Naive thymus-derived CD8-positive, alpha-beta T cell (primary cell): ENCODE measurements at regions not wholly inside any gene's neighbourhood (a gene's known extent, or its start where the extent isn't known, plus 50 kb on each side); places are given as distances from the start of the nearest gene placed in this dataset.
A peak's percentile ranks its signal among the peaks of the same experiment; 100 is the strongest.

ENCODE experiments used
- ATAC-seq, 2 donors: fragments of 150-1000 bp; cut with Tn5 transposase in 1 of 2; sonication (Bioruptor Pico), chemical (Tn5 transposase) in 1 of 2; 1 replicate in 1 of 2; 2 replicates in 1 of 2; pipeline ENCODE4 v1.10.0; 2021; ENCODE audit warnings: mild to moderate bottlenecking in 2 of 2, moderate library complexity in 2 of 2
- POLR2A ChIA-PET: fragments of 350-600 bp; sonication (Branson Sonifier 250); formaldehyde crosslinking; loops from one replicate; lab custom pipeline; 2021; ENCODE audit warnings: antibody characterized with exemption; lab: Charles Lee
- DNase-seq, 10 donors: peaks; one replicate each; pipeline versions ENCODE4 v3.0.0 to v3.0.0-alpha.2; 2020 to 2022
- H3K27ac Mint-ChIP-seq, 10 donors: one replicate each; pipeline ENCODE4 v1.8.0; 2020 to 2022; ENCODE audit warnings: mild to moderate bottlenecking in 10 of 10, mixed read lengths in 10 of 10, moderate library complexity in 4 of 10, inconsistent platforms in 1 of 10
- H3K27me3 Mint-ChIP-seq, 5 donors: one replicate each; pipeline ENCODE4 v1.8.0; 2021 to 2022; ENCODE audit warnings: mixed read lengths in 5 of 5
- H3K36me3 Mint-ChIP-seq, 3 donors: one replicate each; pipeline ENCODE4 v1.8.0; 2020 to 2022; ENCODE audit warnings: mixed read lengths in 3 of 3, mild to moderate bottlenecking in 2 of 3, inconsistent platforms in 1 of 3
- H3K4me1 Mint-ChIP-seq, 4 donors: one replicate each; pipeline ENCODE4 v1.8.0; 2021 to 2022; ENCODE audit warnings: mixed read lengths in 4 of 4
- H3K4me3 Mint-ChIP-seq, 10 donors: one replicate each; pipeline ENCODE4 v1.8.0; 2020 to 2022; ENCODE audit warnings: mild to moderate bottlenecking in 10 of 10, mixed read lengths in 10 of 10, moderate library complexity in 6 of 10, inconsistent platforms in 1 of 10
- H3K9me3 Mint-ChIP-seq, 9 donors: one replicate each; pipeline ENCODE4 v1.8.0; 2020 to 2022; ENCODE audit warnings: mixed read lengths in 9 of 9, mild to moderate bottlenecking in 3 of 9, inconsistent platforms in 1 of 9, moderate library complexity in 1 of 9

DNA sequence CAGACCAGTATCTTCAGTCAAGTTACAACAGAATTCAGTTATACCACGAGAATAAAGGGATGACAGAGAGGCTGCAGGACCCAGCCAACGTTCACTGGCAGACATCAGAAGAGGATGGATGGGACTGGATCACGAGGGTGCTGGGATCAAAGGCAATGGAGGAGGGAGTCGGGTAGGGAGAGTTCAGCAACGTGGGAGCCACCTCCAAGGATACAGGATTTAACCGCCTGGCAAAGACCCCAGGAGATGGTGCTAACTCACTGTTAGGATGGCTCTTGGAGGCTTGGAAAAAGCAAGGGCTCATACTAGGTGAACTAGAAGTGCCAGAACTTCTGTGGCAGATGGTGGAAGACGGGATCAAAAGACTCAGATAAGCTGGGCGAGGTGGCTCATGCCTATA, 99.1 kb upstream of the DISP3 start:
- Mint-ChIP-seq H3K4me3 (no peak overlapping the region), H3K27ac (no peak overlapping the region), H3K4me1 (peaks cover 15 to 28% (median 23%) of the 10 kb centered on the region in 4 donors), H3K9me3 (peaks cover 0 to 6% (median 0%) of the 10 kb centered on the region in 9 donors), H3K27me3 (no peaks in the 10 kb centered on the region), H3K36me3 (peaks cover 0 to 5% (median 0%) of the 10 kb centered on the region in 3 donors)
- DNase-seq (no peak), ATAC-seq (no peak)
- POLR2A ChIA-PET, result no interaction called here

DNA sequence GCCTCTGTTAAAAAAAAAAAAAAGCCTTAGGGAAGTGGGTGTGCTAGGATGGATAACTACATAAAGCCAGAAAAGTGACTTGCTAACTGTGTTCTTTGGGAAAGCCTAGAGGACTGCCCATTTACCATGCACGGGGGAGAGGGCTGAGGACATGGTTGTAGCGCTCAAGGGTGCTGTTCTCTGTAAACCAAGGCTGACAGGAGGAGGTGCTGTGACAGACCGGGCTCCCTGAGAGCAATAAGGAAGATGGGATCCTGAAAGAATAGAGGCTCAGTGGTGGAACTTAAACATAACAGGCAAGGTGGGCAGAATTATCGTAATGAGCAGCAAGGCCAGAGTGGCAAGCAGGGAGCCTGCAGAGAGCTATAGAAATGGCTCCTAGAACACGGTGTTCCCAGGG, 98.5 kb upstream of the DISP3 start:
- no peak for ATAC-seq
- Mint-ChIP-seq H3K9me3 (peaks cover 0 to 6% (median 0%) of the 10 kb centered on the region in 9 donors), H3K27ac (peak overlapping the region in 2 of 10 donors; percentile 22 to 86), H3K36me3 (peaks cover 0 to 5% (median 0%) of the 10 kb centered on the region in 3 donors), H3K4me3 (no peak overlapping the region), H3K4me1 (peaks cover 16 to 24% (median 23%) of the 10 kb centered on the region in 4 donors), H3K27me3 (no peaks in the 10 kb centered on the region)
- POLR2A ChIA-PET, result no interaction called here
- DNase-seq, result no peak

DNA sequence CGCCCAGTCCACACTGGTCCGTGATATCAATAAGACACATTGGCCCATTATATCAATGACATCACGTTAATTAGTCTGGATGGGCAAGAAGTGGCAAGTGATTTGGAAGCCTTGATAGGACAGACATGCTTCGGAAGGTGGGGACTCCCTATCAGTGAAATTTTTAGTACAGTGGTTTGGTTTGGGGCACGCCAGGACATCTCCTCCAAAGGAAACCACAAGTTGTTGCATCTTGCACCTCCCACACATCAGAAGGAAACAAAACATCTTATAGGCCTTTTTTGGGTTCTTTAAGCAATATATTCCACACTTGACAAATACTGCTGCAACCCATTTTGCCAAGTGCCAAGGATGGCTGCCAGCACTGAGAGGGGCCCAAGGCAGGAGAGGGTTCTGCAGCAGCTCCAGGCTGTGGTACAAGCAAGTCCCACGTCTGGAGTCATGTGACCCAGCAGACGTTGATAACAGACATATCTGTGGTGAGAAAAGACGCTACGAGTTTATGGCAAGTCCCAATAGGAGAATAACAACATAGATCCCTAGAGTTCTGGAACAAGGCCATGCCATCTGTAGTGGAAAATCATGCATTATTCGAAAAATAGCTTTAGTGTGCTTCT, 95.3 kb upstream of the DISP3 start:
- H3K27me3 Mint-ChIP-seq, result no peaks in the 10 kb centered on the region
- H3K4me3 Mint-ChIP-seq, result peak overlapping the region in 9 of 10 donors; percentile 48 to 81 (median 57)
- peaks cover 0 to 5% (median 0%) of the 10 kb centered on the region in 3 donors for H3K36me3 Mint-ChIP-seq
- ATAC-seq (peak in 1 of 2 donors; percentile 82), DNase-seq (peak in 2 of 10 donors; percentile 19 to 31)
- POLR2A ChIA-PET, result interaction anchor here (0.6 kb wide), 1 partner anchor 397 kb away, joined by 4 read pairs; no protein-coding TSS in a partner anchor
- peaks cover 19 to 23% (median 21%) of the 10 kb centered on the region in 4 donors for H3K4me1 Mint-ChIP-seq
- peak overlapping the region in 5 of 10 donors; percentile 5 to 76 (median 50) for H3K27ac Mint-ChIP-seq
- peaks cover 0 to 6% (median 0%) of the 10 kb centered on the region in 9 donors for H3K9me3 Mint-ChIP-seq

DNA sequence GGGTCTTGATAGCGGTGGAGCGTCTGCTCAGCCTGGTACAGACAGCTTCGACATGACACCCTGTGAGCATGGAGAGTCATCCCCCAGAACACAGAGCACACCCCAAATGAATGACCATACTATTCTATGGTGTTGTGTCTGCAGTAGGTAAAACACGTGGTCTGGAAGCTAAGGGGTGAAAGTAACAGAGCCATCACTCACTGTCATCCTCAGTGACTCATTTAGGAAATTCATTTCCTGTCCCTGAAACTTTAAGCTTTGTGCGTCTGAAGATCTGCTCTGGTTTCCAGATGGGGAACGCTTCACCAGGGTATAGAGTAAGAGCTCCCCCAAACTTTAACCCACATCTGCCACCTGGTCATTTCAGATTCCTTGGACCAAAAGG, 94.8 kb upstream of the DISP3 start:
- ATAC-seq, result peak in 1 of 2 donors; percentile 59
- Mint-ChIP-seq H3K4me3 (peak overlapping the region in 9 of 10 donors; percentile 29 to 81 (median 57)), H3K36me3 (peaks cover 0 to 5% (median 0%) of the 10 kb centered on the region in 3 donors), H3K27ac (peak overlapping the region in 5 of 10 donors; percentile 5 to 71 (median 18)), H3K4me1 (peaks cover 19 to 23% (median 21%) of the 10 kb centered on the region in 4 donors), H3K27me3 (no peaks in the 10 kb centered on the region), H3K9me3 (peaks cover 0 to 6% (median 0%) of the 10 kb centered on the region in 9 donors)
- POLR2A ChIA-PET, result interaction anchor here (0.6 kb wide), 1 partner anchor 397 kb away, joined by 4 read pairs; no protein-coding TSS in a partner anchor
- no peak for DNase-seq

DNA sequence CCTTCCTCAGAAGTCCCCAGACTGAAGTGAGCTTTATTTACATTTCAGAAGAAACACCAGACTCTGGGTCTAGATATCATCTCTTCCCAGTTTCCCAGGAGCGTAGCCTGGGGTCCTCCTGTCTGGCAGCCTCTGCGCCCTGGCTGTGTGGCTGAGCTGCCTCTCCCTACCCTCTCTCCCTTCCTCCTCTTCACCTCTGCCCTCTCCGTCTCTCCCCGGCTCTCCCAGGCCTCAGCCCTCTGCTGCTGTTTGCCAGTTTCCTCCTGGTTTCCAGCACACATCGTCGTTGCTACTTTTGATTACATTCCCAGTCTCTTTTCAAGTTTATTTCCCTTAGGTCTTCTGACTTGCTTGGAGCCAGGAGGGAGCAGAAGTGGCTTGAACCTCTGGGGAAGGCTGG, 91.1 kb upstream of the DISP3 start:
- no peaks in the 10 kb centered on the region for H3K9me3 Mint-ChIP-seq
- DNase-seq (no peak), ATAC-seq (no peak)
- H3K36me3 Mint-ChIP-seq, result no peaks in the 10 kb centered on the region
- H3K27me3 Mint-ChIP-seq, result peaks cover 0 to 2% (median 0%) of the 10 kb centered on the region in 5 donors
- peak overlapping the region in 3 of 10 donors; percentile 28 to 73 (median 33) for H3K27ac Mint-ChIP-seq
- POLR2A ChIA-PET, result no interaction called here
- H3K4me1 Mint-ChIP-seq, result peaks cover 19 to 27% (median 20%) of the 10 kb centered on the region in 4 donors
- H3K4me3 Mint-ChIP-seq, result no peak overlapping the region

DNA sequence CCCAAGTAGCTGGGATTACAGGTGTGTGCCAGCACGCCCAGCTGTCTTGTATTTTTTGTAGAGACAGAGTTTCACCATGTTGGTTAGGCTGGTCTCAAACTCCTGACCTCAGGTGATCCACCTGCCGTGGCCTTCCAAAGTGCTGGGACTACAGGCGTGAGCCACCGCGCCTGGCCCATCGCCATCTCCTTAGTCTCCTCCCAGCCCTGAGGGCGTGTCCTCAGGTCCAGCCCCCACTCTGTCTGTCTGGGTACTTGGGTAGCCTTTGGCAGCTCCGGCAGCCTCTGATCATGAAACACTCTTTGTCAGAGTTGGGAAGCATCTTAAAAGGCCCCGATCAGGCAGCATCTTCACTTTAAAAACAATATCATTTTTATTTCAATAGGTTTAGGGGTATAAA, 90.3 kb upstream of the DISP3 start:
- POLR2A ChIA-PET, result no interaction called here
- ATAC-seq, result no peak
- H3K4me1 Mint-ChIP-seq, result peaks cover 11 to 20% (median 13%) of the 10 kb centered on the region in 4 donors
- no peaks in the 10 kb centered on the region for H3K9me3 Mint-ChIP-seq
- no peak for DNase-seq
- no peak overlapping the region for H3K27ac Mint-ChIP-seq
- no peak overlapping the region for H3K4me3 Mint-ChIP-seq
- H3K27me3 Mint-ChIP-seq, result peaks cover 0 to 3% (median 0%) of the 10 kb centered on the region in 5 donors
- no peaks in the 10 kb centered on the region for H3K36me3 Mint-ChIP-seq

DNA sequence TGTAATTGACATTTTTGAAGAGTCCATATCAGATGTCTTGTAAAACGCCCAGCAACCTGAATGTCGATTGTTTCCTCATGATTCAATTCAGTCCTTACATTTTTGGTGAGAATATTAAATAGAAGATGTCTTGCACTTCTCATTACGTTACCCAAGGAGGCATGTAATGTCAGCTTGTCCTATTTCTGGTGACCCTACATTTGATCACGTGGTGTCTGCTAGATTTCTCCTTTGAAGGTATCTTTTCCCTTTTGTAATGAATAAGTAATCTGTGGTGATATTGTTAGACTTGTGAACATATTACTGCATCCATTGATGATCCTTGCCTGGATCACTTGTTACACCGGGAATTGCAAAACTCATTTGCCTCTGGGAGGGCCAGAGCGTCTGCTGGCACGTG, 87.6 kb upstream of the DISP3 start:
- Mint-ChIP-seq H3K36me3 (no peaks in the 10 kb centered on the region), H3K9me3 (no peaks in the 10 kb centered on the region), H3K4me3 (no peak overlapping the region), H3K27me3 (peaks cover 0 to 6% (median 2%) of the 10 kb centered on the region in 5 donors), H3K27ac (no peak overlapping the region), H3K4me1 (peaks cover 0 to 9% (median 4%) of the 10 kb centered on the region in 4 donors)
- POLR2A ChIA-PET, result no interaction called here
- DNase-seq (no peak), ATAC-seq (no peak)

DNA sequence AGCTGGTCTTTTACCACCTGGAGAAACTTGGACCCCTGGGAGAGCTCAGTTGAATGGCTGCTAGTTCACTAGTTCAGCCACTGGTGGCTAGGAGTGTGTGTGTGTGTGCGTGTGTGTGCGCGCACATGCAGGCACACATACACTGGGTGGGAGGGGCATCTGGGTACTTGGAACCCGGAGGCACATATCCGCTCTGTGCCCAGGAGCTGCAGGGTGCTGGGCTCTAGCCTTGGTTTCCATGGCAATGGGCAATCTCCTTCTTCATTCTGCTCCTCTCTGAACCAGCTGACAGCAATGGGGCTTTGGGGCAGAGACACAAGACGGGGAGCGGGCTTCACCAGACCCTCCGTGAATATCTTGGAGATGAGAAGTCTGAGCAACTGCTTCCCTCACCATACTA, 87.1 kb upstream of the DISP3 start:
- peaks cover 0 to 9% (median 4%) of the 10 kb centered on the region in 4 donors for H3K4me1 Mint-ChIP-seq
- no peaks in the 10 kb centered on the region for H3K9me3 Mint-ChIP-seq
- no peaks in the 10 kb centered on the region for H3K36me3 Mint-ChIP-seq
- POLR2A ChIA-PET, result no interaction called here
- no peak overlapping the region for H3K4me3 Mint-ChIP-seq
- no peak overlapping the region for H3K27ac Mint-ChIP-seq
- ATAC-seq, result no peak
- DNase-seq, result no peak
- H3K27me3 Mint-ChIP-seq, result peaks cover 0 to 6% (median 2%) of the 10 kb centered on the region in 5 donors

DNA sequence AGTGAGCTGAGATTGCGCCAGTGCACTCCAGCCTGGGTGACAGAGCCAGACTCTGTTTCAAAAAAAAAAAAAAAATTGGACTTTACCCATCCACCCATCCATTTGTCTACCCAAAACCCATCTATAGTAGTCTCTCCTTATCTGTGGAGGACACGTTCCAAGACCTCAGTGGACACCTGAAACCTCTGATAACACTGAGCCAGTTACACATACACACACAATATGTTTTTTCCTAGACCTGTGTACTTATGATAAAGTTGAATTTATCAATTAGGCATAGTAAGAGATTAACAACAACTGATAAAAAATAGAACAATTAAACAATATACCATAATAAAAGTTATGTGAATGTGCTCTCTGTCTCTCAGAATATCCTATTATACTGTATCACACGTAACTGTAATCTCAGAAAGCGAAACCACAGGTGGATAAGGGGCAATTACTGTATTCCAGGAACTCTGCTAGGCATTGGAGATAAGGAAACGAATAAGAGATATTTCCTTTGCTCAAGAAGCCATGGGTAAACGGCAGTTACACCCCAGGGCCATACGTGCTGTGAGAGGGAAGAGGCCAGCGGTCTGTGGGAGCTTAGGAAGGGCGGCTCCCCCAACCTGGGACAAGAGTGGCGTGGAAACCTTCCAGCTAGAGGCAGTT, 84.2 kb upstream of the DISP3 start:
- H3K4me3 Mint-ChIP-seq, result no peak overlapping the region
- no peak overlapping the region for H3K27ac Mint-ChIP-seq
- DNase-seq, result no peak
- POLR2A ChIA-PET, result no interaction called here
- H3K36me3 Mint-ChIP-seq, result no peaks in the 10 kb centered on the region
- peaks cover 0 to 9% (median 4%) of the 10 kb centered on the region in 4 donors for H3K4me1 Mint-ChIP-seq
- no peak for ATAC-seq
- H3K9me3 Mint-ChIP-seq, result no peaks in the 10 kb centered on the region
- H3K27me3 Mint-ChIP-seq, result peaks cover 0 to 10% (median 6%) of the 10 kb centered on the region in 5 donors

DNA sequence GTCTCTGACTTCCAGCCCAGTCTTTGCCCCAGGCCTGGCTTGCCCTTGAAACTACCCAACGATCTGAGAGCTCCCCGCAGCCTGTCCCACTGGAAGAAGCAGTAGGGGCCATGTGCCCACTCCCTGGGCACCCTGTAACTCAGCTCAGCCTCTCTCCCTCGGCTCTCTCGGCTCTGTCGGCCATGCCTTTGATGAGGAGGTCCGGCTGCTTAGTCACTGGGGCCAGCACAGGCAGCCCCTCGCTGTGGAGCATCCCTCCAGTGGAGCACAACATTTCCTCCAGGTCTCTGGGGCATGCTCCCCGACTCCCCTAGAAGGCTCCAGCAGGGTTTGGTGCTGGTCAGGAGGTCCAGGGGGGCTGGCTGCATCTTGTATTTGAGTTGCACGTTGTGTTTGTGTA, 83.3 kb upstream of the DISP3 start:
- ATAC-seq (no peak), DNase-seq (no peak)
- Mint-ChIP-seq H3K36me3 (no peaks in the 10 kb centered on the region), H3K4me1 (peaks cover 0 to 11% (median 4%) of the 10 kb centered on the region in 4 donors), H3K9me3 (no peaks in the 10 kb centered on the region), H3K4me3 (no peak overlapping the region), H3K27ac (peak overlapping the region in 2 of 10 donors; percentile 44 to 69), H3K27me3 (peaks cover 0 to 10% (median 4%) of the 10 kb centered on the region in 5 donors)
- POLR2A ChIA-PET, result no interaction called here

DNA sequence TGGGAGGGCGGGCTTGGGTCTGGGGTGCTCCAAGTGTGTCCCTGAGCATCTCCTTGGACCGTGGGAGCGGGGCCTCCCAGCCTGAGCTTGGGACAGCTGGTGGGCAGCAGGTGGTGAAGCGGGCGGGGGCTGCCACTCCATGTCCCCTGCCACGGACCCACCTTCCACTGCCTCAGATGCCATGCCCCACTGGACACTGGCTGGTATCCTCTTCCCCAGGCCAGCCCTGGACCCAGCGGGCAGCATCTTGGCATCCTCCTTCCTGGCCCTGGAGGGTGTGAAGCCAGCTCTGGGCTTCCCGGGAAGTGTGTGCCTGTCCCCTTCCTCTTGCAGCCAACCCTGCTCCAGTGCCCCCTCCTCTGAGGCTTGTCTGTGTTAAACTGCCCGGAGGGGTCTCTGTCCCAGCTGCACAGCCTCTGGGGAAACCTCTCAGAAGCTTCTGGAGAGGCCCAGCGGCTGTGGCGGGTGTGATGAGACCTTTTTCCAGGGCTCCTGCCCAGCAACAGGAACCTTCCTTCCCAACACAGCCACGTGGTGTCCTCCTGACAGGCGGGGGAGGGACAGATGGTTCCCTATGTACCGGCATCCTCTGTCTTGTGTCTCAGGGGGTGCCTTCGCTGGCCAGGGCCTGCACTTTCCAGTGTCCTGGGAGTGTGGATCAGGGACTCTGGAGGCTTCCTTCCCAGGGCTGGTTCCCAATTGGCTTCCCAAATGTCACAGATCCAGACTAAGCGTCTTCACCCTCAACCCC, 81.6 kb upstream of the DISP3 start:
- POLR2A ChIA-PET, result no interaction called here
- no peak overlapping the region for H3K27ac Mint-ChIP-seq
- DNase-seq (no peak), ATAC-seq (no peak)
- H3K27me3 Mint-ChIP-seq, result peaks cover 0 to 10% (median 4%) of the 10 kb centered on the region in 5 donors
- peaks cover 0 to 10% (median under 1%) of the 10 kb centered on the region in 4 donors for H3K4me1 Mint-ChIP-seq
- H3K36me3 Mint-ChIP-seq, result no peaks in the 10 kb centered on the region
- no peaks in the 10 kb centered on the region for H3K9me3 Mint-ChIP-seq
- no peak overlapping the region for H3K4me3 Mint-ChIP-seq

DNA sequence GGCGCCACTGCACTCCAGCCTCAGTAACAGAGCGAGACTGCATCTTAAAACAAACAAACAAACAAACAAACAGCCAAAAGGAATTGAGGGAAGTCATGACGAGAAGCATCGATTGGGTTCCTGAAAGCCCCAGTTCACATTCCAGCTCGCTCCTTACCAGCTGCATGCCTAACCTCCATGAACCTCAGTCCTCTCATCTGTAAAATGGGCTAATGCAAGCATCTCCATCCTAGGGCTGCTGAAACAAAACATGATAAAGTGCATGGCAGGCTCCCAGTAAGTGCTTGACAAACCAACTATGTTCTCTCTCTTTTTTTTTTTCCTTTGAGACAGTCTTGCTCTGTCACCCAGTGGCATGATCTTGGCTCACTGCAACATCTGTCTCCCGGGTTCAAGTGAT, 79.7 kb upstream of the DISP3 start:
- POLR2A ChIA-PET, result no interaction called here
- Mint-ChIP-seq H3K36me3 (no peaks in the 10 kb centered on the region), H3K27me3 (peaks cover 0 to 10% (median 3%) of the 10 kb centered on the region in 5 donors), H3K9me3 (no peaks in the 10 kb centered on the region), H3K4me3 (no peak overlapping the region), H3K27ac (peak overlapping the region in 1 of 10 donors; percentile 14), H3K4me1 (peaks cover 0 to 9% (median under 1%) of the 10 kb centered on the region in 4 donors)
- DNase-seq (no peak), ATAC-seq (no peak)
